Stimulated activated CD4-positive, alpha-beta T cell treated with anti-CD3 and anti-CD28 coated beads, TNF-alpha, amount 100 ng/mL, for 1 hour (primary cell): ENCODE measurements at regions not wholly inside any gene's neighbourhood (a gene's known extent, or its start where the extent isn't known, plus 50 kb on each side); places are given as distances from the start of the nearest gene placed in this dataset.

Source experiments
- DNase-seq, 3 donors: peaks; one replicate each; pipeline ENCODE4 v3.0.0-alpha.2; 2020; ENCODE audit warnings: low read depth in 3 of 3, low spot score in 1 of 3

DNA sequence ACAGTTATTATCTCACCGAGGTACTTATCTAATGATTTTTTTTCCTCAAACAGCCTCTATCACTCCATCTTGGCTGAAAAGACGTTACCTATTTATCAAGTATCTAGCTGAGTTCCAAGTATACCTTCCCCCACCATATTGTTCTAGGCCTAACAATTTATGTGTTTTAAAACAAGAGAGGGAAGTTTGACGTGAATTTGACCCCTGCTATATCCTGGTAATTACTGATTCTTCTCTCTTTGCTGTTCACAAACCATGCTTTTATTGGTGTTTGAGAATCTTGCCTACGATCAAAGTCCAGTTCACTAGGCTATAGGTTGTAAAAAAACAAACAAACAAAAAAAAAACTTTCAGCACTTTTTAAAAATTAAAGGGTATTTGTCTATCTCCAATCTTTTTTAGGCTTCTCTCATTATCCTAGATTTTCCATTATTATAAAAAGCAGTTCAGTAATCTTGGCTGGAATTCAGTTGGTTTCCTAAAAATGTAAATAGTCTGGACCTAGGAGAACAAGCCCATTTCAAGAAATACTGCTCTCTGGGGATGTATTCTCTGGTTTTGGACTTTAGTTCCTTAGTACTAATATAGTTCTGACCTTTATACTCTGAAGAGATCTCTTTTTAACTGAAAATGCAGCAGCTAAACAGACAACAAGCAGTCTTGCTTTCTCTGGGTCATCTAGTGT is 505.4 kb downstream of the CPS1 start:
- DNase-seq, result no peak

DNA sequence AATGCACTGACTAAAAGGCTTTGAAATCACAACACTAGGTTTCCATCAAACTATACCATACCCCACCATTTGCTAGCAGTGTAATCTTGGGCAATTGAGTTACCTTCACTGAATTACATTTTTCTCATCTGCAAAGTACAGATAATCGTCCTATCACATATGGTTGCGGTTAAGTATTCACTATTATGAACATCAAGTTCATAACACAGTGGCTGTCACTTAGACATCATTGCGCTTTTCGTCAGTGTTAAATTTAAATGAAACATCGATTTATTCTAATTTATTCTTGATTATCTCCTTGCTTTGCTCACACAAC is 505.9 kb downstream of the CPS1 start:
- no peak for DNase-seq

DNA sequence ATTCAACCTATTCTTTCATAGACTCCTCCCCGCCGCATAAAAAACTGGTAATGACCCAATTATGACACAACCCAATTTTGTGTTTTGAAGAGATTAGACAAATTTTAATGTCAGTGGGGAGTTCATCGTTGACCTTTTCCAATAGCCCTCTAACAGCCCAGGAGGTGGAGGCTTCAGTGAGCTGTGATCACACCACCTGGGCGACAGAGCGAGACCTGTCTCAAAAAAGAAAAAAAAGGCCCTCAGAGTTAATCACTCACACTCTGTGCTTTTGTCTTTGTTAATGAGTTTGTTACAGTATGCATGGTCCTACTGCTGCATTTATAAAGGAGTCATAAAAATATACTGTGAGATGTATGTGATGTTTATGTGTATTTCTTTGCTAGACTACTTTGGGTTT is 510.6 kb downstream of the CPS1 start:
- no peak for DNase-seq

DNA sequence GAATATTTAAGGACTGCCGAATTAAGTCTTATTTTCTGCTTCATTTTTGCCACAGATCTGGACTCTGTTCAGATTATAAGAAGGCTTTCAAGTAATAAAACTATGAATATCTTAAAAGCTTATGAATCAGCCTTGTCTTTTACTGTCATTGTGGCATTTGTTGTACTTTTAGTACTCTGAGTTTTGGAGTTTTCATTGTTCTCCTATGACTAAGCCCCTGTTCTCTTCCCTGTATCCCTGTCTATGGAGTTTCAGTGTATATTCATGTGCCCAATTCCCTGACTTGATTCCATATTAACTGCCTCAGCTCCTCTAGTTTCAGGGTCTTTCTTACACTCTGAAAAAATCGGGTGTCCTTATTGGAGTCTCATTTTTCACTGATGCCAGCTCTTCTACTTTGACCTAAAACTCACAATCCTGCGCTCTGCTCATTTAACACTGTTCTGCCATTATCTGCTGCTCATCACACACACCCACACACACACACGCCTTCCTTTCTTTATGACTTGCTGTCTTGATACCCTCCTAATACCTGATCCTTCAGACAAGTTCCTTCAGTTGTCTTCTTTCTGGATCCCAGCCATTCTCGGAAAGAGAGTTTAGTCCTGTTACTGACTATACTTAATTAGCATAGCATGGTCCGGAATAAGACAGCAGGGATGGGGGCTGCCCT is 511.8 kb downstream of the CPS1 start:
- no peak for DNase-seq

DNA sequence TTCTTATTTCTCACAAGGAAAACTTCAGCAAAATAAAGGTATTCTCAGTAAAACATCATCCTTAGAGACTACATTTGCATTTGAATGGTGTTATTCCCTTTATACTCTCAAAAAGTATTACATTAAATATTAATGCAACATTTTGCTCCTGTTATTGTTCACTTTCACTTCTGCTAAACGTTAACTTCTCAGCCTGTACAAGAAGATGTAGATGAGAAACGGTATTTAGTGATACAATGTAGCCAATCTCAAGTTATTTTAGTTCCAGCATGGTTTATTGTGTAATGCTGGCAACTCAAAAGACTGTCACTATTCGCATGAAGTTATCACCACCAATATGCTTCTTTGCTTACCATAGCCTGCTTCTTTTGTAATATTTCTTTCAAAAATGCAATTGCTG is 514.1 kb downstream of the CPS1 start:
- no peak for DNase-seq

DNA sequence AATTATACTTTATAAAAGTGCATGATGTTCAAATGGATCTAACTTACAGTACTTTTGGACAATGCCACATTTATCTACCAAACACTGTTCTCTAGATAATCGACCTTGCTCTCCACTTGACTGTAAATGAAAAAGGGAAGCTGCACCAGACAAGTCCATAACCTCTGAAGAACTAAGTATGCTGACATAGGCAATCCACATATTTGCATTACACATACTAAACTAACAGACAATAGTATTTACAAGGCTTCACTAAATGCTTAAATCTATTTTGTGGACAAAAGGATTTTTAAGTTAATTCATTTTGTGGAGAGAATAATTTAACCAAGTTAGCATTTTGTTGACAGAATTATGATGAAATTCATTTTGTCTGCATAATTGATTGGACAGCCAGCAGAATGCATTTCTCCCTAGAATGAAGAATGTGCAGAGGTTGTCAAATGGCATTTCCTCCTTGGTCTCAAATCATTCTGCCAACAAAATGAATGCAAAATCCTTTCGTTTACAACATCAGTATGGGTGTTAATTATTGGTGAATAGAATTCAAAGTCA is 520.9 kb downstream of the CPS1 start:
- DNase-seq, result no peak

DNA sequence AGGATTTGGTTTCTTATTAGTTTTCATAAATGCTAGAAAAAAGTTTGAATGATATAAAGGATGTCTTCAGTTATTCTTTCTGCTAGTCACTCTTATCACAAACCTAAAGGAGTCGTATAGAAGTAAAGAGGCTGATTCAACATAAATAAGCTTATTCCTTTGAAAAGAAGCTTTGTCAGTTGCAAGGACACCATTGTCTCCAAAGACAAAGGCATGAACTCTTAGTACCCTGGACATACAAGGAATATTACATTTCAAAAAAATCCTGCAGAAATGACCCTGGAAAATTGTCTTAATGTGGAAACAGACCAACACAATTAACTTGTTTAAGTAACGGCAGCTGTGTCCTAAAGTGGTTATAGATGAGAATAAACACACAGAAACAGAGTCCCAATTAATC is 528.0 kb downstream of the CPS1 start:
- no peak for DNase-seq

DNA sequence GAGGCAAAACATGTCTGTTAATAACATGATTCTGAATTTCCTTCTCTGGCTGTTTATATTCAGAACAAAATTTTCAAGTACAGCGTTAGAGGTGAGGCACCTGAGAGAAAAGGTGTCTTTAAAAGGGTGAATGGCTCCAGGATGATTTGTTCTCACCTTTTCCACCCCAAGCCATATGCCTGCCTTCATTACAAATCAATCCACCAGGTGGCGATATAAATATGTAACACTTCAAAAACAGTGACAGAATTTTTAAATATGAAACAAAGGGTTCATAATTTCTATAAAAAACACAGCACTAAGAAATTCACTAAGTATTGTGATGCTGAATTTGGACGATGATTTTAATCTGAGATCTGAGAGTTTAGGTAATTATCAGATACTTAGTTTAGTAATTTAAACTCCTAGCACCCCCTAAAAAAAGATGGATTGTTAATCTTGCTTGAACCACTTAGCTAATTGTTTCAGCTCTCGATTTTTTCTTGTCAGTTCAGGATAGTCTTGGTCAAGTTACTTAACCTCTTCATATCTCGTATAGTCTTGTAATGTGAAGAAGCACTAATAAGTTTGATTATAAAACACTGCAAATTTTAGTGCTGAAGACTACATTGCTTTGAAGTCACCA is 528.8 kb downstream of the CPS1 start:
- no peak for DNase-seq

DNA sequence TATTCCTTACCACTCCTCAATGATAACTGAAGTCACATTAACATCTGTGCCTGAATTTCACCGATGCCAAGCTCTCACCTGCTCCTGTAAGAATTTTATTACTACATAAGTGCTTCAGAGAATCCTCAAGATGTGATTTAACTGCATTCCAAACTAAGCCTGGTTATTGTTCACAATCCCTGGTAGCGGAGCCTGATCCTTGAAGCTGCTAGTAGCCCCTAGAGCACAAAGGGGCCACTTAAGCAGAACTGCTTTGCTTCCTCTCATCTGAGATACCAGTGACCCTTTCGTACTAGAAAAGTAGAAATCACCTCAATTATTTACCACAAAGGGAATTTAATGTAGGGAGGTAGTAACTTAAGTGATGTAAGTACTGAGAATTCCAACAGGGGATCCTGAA is 529.6 kb downstream of the CPS1 start:
- no peak for DNase-seq

DNA sequence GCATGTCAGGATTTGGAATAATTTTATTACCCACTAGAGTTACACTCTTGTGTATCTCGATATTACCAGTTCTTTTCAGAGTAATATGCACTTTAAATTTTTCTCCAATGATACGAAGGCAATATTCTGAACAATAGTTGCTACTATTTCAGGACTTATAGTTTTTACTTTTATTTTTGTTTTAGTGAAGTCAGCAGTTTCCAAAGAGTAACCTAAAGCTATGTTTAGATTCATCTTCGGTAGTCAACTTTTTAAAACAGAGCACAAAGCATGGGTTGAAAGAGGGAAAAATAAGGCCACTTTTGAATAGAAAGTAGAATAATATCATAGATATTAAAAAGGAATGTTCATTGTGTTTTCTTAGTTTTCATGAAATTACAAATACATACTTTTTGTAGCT is 532.7 kb downstream of the CPS1 start:
- no peak for DNase-seq

DNA sequence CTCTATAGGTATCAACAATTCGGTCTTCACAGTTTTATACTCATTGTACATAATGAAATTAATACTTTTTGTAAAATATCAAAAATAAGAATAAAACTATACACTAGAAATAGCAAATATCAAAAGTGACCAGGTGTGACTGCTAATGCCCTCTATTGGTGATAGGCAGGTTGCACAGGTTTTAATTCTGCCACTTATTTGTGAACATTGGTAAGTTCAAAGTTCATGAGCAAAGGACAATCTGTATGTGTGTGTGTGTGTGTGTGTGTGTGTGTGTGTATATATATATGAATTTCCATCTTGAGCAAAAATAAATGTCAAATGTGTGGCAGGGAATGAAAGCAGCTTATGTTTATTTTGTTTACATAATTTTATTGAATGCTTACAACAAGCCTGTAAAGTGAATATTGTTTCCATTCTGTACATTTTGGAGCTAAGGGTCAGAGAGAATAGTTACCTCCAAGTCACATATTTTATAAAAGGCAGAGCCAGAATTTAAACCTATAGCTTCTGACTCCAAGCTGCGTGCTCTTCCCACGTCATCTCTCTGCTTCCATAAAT is 537.4 kb downstream of the CPS1 start:
- DNase-seq, result no peak

DNA sequence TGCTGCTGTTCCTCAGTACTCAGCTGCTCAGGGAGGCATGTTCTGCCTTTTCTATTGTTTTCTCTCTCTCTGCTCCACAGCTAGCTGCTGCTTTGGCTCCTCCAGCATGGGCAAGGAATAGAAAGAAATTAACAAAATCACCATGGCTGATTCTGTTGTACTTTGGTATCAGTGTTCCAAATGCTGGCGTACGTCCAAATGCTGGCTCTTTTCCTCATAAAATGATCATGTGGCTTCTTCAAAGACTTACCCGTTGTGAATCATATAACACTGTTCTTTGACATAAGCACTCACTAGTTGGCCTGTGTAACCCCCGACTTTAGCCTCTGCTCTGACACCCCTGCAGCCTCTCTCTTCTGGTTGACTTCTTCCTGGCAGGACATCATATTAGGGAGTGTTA is 547.6 kb downstream of the CPS1 start:
- DNase-seq, result no peak

DNA sequence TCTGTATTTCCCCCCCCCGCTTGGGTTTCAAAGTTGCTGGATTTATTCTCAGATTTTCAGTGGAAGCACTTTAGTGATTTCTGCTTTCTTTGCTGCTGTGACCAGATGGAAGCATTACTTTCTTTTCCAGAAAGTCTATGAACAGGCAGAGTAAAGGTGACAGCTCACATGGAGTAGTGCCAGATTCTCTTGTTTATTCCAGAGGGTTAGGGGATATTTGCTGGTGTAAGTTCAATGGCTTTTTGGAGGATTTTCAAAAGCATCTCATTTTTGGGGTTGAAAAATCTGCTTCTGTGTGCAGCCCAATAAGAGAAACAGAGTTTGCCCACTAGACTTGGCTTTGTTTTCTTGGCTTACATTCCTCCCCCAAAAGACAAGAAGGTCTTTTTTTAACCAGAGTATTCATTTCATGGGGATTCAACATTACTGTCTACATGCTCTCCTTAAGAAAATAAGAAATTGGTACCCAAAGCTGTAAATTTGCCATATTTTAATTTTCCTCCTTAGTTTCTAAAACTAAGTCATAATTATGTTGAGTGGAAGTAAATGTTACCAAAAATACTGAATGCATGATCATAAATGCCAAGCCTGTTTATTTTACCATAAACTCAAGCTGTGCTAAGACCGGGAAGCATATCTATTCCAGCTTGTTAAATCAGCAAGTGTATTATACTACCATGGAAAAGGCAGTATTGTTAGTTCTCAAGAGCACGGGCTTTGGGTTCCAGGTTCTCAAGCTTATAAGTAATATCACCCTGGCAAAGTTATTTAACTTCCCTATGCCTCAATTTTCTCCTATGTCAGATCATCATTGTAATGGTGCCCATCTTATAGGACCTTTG is 557.2 kb downstream of the CPS1 start:
- DNase-seq, result no peak

DNA sequence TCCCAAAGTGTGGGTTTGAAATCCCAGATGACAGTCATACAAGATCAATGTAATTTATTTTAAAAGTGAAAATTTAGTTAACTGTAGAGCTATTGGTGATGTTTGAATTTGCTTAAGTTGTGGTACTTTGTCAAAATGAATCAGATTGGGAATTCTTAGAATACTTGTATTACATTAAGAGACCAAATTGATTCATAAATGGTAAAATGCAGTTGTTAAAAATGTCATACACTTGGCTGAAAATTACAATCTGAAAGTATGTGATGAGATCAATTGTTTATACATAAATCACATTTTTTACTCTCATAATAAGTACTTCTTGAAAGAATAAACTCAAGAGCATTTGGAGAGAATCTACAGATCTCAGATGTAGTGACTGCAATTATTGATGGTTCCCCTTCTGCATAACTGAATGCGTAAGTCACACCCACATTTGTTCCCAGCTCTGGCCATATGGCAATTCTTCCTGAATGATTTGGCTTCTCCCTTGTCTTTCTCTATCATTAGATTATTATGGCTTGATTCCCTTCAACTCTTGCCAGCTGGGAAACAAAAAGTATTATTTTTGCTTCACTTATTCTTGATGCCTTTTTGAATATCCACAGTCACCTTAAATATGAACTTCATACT is 558.5 kb downstream of the CPS1 start:
- DNase-seq, result no peak

DNA sequence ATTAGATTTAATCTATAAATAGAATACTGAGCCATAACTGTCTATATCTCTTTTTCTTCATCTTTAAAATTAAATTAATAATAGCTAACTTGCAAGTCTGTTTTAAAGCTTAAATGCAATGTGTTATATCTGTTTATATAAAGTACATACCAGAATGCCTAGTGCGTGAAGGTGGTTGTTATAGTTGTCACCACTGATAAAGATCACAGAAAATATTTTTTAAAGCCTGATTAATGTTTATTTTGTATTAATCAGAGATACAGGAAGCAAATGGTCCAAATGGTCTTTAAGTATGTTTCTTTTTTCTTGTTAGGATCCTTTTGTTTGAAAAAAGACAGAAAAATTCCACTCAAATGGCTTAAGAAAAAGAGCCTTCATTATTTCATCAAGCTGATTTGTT is 560.6 kb downstream of the CPS1 start:
- DNase-seq, result no peak

DNA sequence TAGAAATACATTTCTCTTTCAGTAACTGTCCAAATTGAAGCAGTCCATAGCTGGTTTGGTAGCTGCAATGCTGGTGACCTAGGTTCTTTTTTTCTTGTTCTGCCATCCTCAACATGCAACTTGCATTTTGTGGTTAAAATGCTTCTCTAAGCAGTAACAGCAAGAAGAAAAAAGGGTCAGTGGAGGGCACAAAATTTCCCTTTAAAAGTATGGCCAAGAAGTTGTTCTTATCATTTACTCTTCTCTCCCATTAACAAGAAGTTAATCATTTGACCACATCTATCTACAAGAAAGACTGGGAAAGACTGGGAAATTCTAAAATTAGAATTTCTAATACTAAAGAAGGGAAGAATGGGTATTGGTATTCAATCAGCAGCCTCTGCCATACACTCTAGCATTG is 569.9 kb downstream of the CPS1 start:
- no peak for DNase-seq

DNA sequence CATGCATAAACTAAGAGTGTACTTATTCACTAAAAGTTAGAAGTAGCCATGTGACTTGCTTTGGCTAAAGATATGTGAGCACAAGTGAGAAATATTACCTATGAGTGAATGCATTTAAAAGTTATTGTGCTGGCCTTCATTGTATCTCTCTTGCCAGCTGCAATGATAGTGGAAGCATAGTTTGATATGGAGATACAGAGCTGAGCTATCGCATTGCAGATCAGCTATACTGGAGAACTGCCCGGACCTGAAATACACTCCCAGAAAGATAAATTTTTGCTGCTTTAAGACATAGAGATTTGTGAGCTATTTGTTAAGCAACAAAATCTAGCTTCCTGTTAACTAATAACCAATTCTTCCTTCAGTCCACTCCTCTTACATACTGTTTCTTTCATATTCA is 571.1 kb downstream of the CPS1 start:
- no peak for DNase-seq

DNA sequence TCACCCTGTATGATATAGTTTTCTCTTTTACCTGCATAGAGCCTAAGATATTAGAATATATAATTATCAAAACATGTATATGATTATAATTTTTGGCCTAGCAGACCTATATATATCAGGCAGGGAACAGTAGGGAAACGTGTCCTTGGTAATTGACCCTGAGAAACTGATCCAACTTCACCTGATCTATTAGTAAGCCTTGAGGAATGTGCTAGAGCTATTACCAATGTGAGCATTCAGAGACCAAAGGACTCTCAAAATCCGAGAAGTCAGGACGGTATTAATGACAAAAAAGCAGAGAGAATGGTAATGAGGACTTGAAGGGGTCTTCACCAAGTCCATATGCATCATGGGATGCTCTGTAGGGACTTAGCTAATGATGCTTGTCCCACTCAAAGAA is 571.9 kb downstream of the CPS1 start:
- no peak for DNase-seq

DNA sequence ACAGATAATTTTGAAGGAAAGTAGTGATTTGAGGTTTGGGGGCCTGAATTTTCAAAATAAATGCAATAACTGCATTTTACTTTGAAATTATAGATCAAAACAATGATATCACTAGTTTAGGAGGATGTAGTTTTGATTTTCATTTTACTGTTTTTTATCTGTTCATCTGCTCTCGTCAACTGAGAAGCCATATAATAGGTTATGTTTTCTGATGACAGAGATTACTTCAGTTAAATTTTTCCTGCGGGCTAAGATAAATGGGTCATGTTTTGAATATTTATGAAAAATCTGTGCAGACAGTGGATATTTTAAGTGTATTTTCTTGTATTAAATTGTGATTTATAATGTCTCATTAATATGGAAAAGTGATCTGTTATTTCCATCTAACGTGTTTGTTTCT is 573.4 kb downstream of the CPS1 start:
- DNase-seq, result no peak

DNA sequence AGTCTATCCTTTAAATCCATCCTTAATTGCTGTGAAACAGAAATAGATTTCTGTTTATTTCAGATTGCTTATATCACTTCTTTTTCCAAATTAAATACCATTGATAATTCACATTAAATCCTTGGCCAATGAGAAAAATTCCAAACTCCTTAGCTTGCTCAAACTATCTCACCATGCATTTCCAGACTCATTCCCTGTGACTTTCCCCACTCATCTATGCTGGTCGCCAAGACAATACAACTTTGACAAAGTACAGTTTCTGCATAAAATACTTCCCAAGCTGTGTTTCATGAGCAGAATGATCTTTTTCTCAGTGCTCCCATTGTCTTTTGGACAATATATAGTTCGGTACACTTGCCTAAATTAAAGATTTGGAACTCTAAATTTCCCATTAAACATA is 575.6 kb downstream of the CPS1 start:
- DNase-seq, result no peak

DNA sequence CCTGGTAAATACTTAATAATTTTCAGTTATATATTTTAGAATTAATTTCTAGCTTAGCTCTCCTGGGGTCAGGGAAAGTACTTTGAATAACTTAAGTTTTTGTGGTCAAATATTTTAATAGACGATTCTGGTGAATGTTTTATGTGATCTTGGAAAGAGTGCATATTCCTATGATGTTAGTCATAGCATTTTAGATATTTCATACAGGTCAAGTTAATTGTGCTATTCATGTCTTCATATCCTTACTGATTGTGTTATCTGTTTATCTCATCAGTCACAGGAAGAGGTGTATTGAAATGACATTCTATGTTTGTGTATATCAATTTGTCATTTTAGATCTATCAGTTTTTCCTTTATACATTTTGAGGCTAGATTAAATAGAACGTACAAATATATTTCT is 576.2 kb downstream of the CPS1 start:
- DNase-seq, result no peak
